HepG2 (cell line): ENCODE measurements at regions not wholly inside any gene's neighbourhood (a gene's known extent, or its start where the extent isn't known, plus 50 kb on each side); places are given as distances from the start of the nearest gene placed in this dataset.

ENCODE experiments used
- ATAC-seq: fragments of 200-7000 bp; cut with Tn5 transposase; 3 replicates; pipeline ENCODE4 v1.9.1; 2020; ENCODE audit warnings: mild to moderate bottlenecking, moderate library complexity
- BruUV-seq: library from RNA; stranded (reverse); fragments of 400-500 nt; replicated peaks from 2 replicates; lab custom pipeline; 2021; lab: Mats Ljungman, UMichigan
- CTCF ChIA-PET: fragments of 300-600 bp; formaldehyde crosslinking; extraction: SDS; loops from one replicate; lab custom pipeline; 2021; ENCODE audit warnings: low total read pairs, inconsistent platforms, low intra/inter-chr PET ratio; lab: Yijun Ruan, JAX
- POLR2A ChIA-PET: fragments of 350-600 bp; sonication (Branson Sonifier 250); formaldehyde crosslinking; loops from one replicate; lab custom pipeline; 2020; ENCODE audit warnings: antibody characterized with exemption, inconsistent platforms; lab: Yijun Ruan, JAX
- DNase-seq: peaks from one replicate; pipeline ENCODE4 v3.0.0-alpha.2; 2015; ENCODE audit warnings: low spot score
- FAIRE-seq: peaks from 3 replicates; lab custom pipeline; 2011; peaks lifted over from hg19 to GRCh38; lab: Jason Lieb, UNC
- H2AFZ ChIP-seq: one replicate; pipeline ENCODE4 v1.6.1; 2011; ENCODE audit warnings: low read length, inconsistent platforms
- H3K27ac ChIP-seq: fragments of 300-600 bp; 3 replicates; pipeline ENCODE4 v1.8.0; 2011; ENCODE audit warnings: mixed run types, mild to moderate bottlenecking, mixed read lengths, low read length, inconsistent platforms; ENCODE audit not compliant: insufficient read depth; ENCODE audit errors: extremely low read length
- H3K27me3 ChIP-seq, 2 experiments: fragments of 200-600 bp in 1 of 2; 2 replicates in 1 of 2; 3 replicates in 1 of 2; pipeline versions ENCODE4 v1.6.0 to v1.8.0; 2011; ENCODE audit warnings: low read length in 2 of 2, mild to moderate bottlenecking in 2 of 2, moderate library complexity in 2 of 2, inconsistent platforms in 1 of 2; ENCODE audit not compliant: insufficient read depth in 2 of 2, control insufficient read depth in 1 of 2
- H3K36me3 ChIP-seq, 2 experiments: fragments of 200-600 bp in 1 of 2; replicated peaks in 1 of 2; 2 replicates in 1 of 2; 3 replicates in 1 of 2; pipeline versions ENCODE4 v1.5.1 to v1.8.0; 2011; ENCODE audit warnings: low read length in 2 of 2, inconsistent platforms in 1 of 2; ENCODE audit not compliant: insufficient read depth in 2 of 2, control insufficient read depth in 1 of 2
- H3K4me1 ChIP-seq: 2 replicates; pipeline ENCODE4 v1.5.1; 2012; ENCODE audit warnings: low read length, inconsistent platforms; ENCODE audit not compliant: insufficient read depth
- H3K4me2 ChIP-seq: 2 replicates; pipeline ENCODE4 v1.6.0; 2011; ENCODE audit warnings: low read depth, low read length, inconsistent platforms
- H3K4me3 ChIP-seq, 3 experiments: fragments of 200-600 bp in 1 of 3; sonication (generic), shearing (Covaris generic) in 1 of 3; replicated peaks in 1 of 3; 2 replicates each; pipeline ENCODE4 v1.5.1; 2011 to 2016; ENCODE audit warnings: low read length in 3 of 3, inconsistent platforms in 2 of 3, low read depth in 2 of 3, mild to moderate bottlenecking in 2 of 3, control low read depth in 1 of 3, mixed read lengths in 1 of 3; ENCODE audit not compliant: insufficient read depth in 1 of 3
- H3K79me2 ChIP-seq: one replicate; pipeline ENCODE4 v1.6.1; 2011; ENCODE audit warnings: low read length, inconsistent platforms; ENCODE audit not compliant: insufficient read depth
- H3K9ac ChIP-seq: 2 replicates; pipeline ENCODE4 v1.6.0; 2011; ENCODE audit warnings: mild to moderate bottlenecking, low read depth, low read length, inconsistent platforms; ENCODE audit not compliant: insufficient read depth
- H3K9me3 ChIP-seq: 2 replicates; pipeline ENCODE4 v1.5.1; 2012; ENCODE audit warnings: mild to moderate bottlenecking, low read length
- H4K20me1 ChIP-seq: 2 replicates; pipeline ENCODE4 v1.6.0; 2011; ENCODE audit warnings: inconsistent platforms, mild to moderate bottlenecking, low read length, moderate library complexity; ENCODE audit not compliant: insufficient read depth
- CBX5 ChIP-seq: sonication (generic); formaldehyde crosslinking; IDR thresholded peaks from 2 replicates; pipeline ENCODE4 v1.4.0; 2020; ENCODE audit warnings: missing genetic modification reagents, borderline replicate concordance
- ETV6 ChIP-seq: sonication (generic); formaldehyde crosslinking; conservative IDR thresholded peaks from 2 replicates; pipeline ENCODE4 v1.4.0; 2020; ENCODE audit warnings: missing genetic modification reagents
- NFYC ChIP-seq: IDR thresholded peaks from 2 replicates; pipeline ENCODE4 v1.6.1; 2016; ENCODE audit warnings: missing genetic modification reagents, missing compliant biosample characterization
- ONECUT2 ChIP-seq: sonication (generic); formaldehyde crosslinking; IDR thresholded peaks from 2 replicates; pipeline ENCODE4 v1.4.0; 2020; ENCODE audit warnings: missing genetic modification reagents
- SNAPC2 ChIP-seq: sonication (generic); formaldehyde crosslinking; IDR thresholded peaks from 2 replicates; pipeline ENCODE4 v1.8.1; 2022; ENCODE audit warnings: mild to moderate bottlenecking, missing genetic modification reagents
- ZFP36 ChIP-seq: fragments of 150-350 bp; IDR thresholded peaks from 2 replicates; pipeline ENCODE4 v1.6.1; 2018; ENCODE audit warnings: borderline replicate concordance, low read length, low read depth; ENCODE audit not compliant: partially characterized antibody
- ZNF263 ChIP-seq: sonication (generic); formaldehyde crosslinking; IDR thresholded peaks from 2 replicates; pipeline ENCODE4 v1.4.0; 2020; ENCODE audit warnings: missing genetic modification reagents
- ZNF616 ChIP-seq: sonication (generic); formaldehyde crosslinking; IDR thresholded peaks from 2 replicates; pipeline ENCODE4 v1.5.0; 2020; ENCODE audit warnings: low read depth, mild to moderate bottlenecking, missing genetic modification reagents
- ZNF629 ChIP-seq: sonication (generic); formaldehyde crosslinking; conservative IDR thresholded peaks from 2 replicates; pipeline ENCODE4 v1.5.0; 2020; ENCODE audit warnings: missing genetic modification reagents
- WGBS: methylation state at CpG from one replicate; pipeline ENCODE4 v1.1.6; 2017; ENCODE audit warnings: low lambda C conversion rate; 5-methylcytosine and 5-hydroxymethylcytosine counted together
- in situ Hi-C: cut with HindIII; loops from 2 replicates; pipeline ENCODE4 v1.10.0; 2017; ENCODE audit warnings: low pct_unique_long_range_greater_than_20kb; ENCODE audit not compliant: extremely low pct_ligation_motif_present
- intact Hi-C: fragments of 100-400 bp; cut with micrococcal nuclease; formaldehyde crosslinking; loops from one replicate; pipeline ENCODE4 v1.10.0; 2022; ENCODE audit not compliant: unreplicated experiment
- TF ChIP-seq, protein P1 (sequence below): sonication (generic); formaldehyde crosslinking; IDR thresholded peaks from 2 replicates; pipeline ENCODE4 v1.4.0; 2020; ENCODE audit warnings: mild to moderate bottlenecking, missing genetic modification reagents
- TF ChIP-seq, protein P2 (sequence below): sonication (generic); formaldehyde crosslinking; IDR thresholded peaks from 2 replicates; pipeline ENCODE4 v1.5.0; 2020; ENCODE audit warnings: mild to moderate bottlenecking, missing genetic modification reagents, borderline replicate concordance
- TF ChIP-seq, protein P3 (sequence below): IDR thresholded peaks from 2 replicates; pipeline ENCODE4 v1.6.1; 2018; ENCODE audit warnings: missing genetic modification reagents
- TF ChIP-seq, protein P4 (sequence below): sonication (generic); formaldehyde crosslinking; IDR thresholded peaks from 2 replicates; pipeline ENCODE4 v1.4.0; 2020; ENCODE audit warnings: missing genetic modification reagents, low read depth, mild to moderate bottlenecking, borderline replicate concordance
- TF ChIP-seq, protein P5 (sequence below): sonication (generic); formaldehyde crosslinking; IDR thresholded peaks from 2 replicates; pipeline ENCODE4 v1.5.1; 2020; ENCODE audit warnings: missing genetic modification reagents, mild to moderate bottlenecking, borderline replicate concordance

DNA sequence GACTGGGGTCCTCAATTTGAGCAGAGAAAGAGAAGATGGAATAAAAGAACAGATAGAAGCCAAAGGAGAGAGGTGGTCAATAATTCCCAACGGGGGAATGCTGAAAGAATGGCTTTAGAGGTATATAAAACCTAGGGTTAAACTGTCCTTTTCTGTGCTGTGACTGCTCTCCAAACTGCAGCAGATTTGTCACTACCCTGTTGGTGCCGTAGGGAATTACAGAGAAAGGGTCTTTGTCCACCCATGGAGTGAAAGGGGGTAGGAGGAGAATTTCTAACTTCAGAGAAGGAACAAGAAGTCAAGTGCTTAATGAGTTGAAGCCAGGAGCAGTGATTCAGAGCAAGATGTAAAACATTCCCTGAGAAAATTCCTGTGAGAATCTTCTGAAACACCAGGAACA is 486.5 kb downstream of the NUP35 start:
- ChIA-PET POLR2A (no interaction called here), CTCF (no interaction called here)
- Histone ChIP-seq H3K4me1 (peaks cover 7% of the 10 kb centered on the region; the same call in 1 of the 2 replicates), H3K9me3 (no peaks in the 10 kb centered on the region), H3K4me2 (no peak overlapping the region), H3K4me3 (no peak overlapping the region), H2AFZ (no peak overlapping the region), H3K27me3 (no peaks in the 10 kb centered on the region), H3K79me2 (no peaks in the 10 kb centered on the region), H3K36me3 (no peaks in the 10 kb centered on the region), H3K9ac (no peak overlapping the region), H4K20me1 (no peaks in the 10 kb centered on the region), H3K27ac (no peak overlapping the region)
- ATAC-seq (peak; percentile 72), DNase-seq (no peak), FAIRE-seq (no peak)
- no TSS peak for BruUV-seq
- TF ChIP-seq ZNF629, result no peak
- no peak for TF ChIP-seq ETV6 (CRISPR knock-in tag)
- TF ChIP-seq, protein P1, sequence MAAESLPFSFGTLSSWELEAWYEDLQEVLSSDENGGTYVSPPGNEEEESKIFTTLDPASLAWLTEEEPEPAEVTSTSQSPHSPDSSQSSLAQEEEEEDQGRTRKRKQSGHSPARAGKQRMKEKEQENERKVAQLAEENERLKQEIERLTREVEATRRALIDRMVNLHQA, result no peak
- TF ChIP-seq ZNF263 (CRISPR knock-in tag), result no peak
- no peak for TF ChIP-seq ZNF616 (CRISPR knock-in tag)
- no peak for TF ChIP-seq ZFP36
- TF ChIP-seq CBX5, result no peak
- TF ChIP-seq NFYC (CRISPR knock-in tag), result no peak
- TF ChIP-seq, protein P2, sequence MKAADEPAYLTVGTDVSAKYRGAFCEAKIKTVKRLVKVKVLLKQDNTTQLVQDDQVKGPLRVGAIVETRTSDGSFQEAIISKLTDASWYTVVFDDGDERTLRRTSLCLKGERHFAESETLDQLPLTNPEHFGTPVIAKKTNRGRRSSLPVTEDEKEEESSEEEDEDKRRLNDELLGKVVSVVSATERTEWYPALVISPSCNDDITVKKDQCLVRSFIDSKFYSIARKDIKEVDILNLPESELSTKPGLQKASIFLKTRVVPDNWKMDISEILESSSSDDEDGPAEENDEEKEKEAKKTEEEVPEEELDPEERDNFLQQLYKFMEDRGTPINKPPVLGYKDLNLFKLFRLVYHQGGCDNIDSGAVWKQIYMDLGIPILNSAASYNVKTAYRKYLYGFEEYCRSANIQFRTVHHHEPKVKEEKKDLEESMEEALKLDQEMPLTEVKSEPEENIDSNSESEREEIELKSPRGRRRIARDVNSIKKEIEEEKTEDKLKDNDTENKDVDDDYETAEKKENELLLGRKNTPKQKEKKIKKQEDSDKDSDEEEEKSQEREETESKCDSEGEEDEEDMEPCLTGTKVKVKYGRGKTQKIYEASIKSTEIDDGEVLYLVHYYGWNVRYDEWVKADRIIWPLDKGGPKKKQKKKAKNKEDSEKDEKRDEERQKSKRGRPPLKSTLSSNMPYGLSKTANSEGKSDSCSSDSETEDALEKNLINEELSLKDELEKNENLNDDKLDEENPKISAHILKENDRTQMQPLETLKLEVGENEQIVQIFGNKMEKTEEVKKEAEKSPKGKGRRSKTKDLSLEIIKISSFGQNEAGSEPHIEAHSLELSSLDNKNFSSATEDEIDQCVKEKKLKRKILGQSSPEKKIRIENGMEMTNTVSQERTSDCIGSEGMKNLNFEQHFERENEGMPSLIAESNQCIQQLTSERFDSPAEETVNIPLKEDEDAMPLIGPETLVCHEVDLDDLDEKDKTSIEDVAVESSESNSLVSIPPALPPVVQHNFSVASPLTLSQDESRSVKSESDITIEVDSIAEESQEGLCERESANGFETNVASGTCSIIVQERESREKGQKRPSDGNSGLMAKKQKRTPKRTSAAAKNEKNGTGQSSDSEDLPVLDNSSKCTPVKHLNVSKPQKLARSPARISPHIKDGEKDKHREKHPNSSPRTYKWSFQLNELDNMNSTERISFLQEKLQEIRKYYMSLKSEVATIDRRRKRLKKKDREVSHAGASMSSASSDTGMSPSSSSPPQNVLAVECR, result no peak
- TF ChIP-seq, protein P3, sequence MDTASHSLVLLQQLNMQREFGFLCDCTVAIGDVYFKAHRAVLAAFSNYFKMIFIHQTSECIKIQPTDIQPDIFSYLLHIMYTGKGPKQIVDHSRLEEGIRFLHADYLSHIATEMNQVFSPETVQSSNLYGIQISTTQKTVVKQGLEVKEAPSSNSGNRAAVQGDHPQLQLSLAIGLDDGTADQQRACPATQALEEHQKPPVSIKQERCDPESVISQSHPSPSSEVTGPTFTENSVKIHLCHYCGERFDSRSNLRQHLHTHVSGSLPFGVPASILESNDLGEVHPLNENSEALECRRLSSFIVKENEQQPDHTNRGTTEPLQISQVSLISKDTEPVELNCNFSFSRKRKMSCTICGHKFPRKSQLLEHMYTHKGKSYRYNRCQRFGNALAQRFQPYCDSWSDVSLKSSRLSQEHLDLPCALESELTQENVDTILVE (CRISPR knock-in tag), result no peak
- TF ChIP-seq, protein P4, sequence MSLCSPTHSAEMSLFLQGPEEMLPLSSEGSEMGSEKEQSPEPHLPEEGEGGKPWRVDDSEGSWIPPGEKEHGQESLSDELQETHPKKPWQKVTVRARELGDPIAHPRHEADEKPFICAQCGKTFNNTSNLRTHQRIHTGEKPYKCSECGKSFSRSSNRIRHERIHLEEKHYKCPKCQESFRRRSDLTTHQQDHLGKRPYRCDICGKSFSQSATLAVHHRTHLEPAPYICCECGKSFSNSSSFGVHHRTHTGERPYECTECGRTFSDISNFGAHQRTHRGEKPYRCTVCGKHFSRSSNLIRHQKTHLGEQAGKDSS (CRISPR knock-in tag), result no peak
- TF ChIP-seq, protein P5, sequence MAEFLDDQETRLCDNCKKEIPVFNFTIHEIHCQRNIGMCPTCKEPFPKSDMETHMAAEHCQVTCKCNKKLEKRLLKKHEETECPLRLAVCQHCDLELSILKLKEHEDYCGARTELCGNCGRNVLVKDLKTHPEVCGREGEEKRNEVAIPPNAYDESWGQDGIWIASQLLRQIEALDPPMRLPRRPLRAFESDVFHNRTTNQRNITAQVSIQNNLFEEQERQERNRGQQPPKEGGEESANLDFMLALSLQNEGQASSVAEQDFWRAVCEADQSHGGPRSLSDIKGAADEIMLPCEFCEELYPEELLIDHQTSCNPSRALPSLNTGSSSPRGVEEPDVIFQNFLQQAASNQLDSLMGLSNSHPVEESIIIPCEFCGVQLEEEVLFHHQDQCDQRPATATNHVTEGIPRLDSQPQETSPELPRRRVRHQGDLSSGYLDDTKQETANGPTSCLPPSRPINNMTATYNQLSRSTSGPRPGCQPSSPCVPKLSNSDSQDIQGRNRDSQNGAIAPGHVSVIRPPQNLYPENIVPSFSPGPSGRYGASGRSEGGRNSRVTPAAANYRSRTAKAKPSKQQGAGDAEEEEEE (CRISPR knock-in tag), result no peak
- TF ChIP-seq ONECUT2 (CRISPR knock-in tag), result no peak
- TF ChIP-seq SNAPC2, result no peak
- 2% methylated on average over 2 of the region's 2 CpGs for WGBS
- in situ Hi-C loops, result no loop called here
- intact Hi-C loops, result no loop called here
